DMS153 treated with DMSO at 0.1 percent for 48 hours (cell line): ENCODE measurements at regions not wholly inside any gene's neighbourhood (a gene's known extent, or its start where the extent isn't known, plus 50 kb on each side); places are given as distances from the start of the nearest gene placed in this dataset.
"Not testable (repeated sequence)": the region's sequence is repeated elsewhere in the genome, so short reads cannot be mapped to it uniquely, and the experiment has no call there.

Source experiments
- DNase-seq: peaks from one replicate; lab custom pipeline; 2025; ENCODE audit not compliant: unreplicated experiment; lab: John Stamatoyannopoulos, UW

DNA sequence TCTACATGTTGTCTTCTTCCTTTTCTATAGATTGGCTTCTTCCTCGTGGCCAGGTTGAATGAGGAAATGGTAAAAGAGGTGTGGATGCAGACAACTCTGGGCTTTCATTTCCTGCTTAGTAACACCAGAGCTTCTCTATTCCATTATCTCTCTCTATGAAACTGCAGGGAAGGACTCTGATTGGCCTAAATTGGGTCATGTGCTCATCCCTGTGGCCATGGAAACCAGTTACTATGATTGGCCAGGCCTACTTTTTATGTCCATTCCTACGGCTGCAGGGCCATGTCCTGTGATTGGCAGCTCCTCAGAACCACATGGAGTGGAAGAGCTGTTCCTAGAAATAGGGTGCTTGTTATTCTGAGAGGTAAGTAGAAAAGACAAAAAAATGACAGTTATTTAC lies 486.9 kb upstream of the ADAMTS9 start:
- no peak for DNase-seq

DNA sequence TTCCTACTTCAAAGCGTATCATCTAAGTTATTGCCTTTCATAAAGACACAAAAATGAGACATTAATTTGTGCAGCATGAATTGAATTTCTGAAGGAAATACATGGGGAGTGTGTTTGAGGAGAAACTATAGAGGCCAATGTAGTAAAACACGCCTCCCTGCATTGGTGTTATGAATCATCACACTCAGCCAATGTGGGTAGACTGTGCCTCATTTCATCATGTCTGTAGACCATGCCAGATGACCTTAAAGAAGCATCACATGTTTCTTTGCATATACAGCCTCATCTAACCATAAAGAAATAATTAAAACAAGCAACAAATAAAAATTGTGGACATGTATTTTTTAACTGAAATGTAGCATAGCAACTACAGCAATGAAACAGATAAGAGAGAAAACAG lies 486.0 kb upstream of the ADAMTS9 start:
- no peak for DNase-seq

DNA sequence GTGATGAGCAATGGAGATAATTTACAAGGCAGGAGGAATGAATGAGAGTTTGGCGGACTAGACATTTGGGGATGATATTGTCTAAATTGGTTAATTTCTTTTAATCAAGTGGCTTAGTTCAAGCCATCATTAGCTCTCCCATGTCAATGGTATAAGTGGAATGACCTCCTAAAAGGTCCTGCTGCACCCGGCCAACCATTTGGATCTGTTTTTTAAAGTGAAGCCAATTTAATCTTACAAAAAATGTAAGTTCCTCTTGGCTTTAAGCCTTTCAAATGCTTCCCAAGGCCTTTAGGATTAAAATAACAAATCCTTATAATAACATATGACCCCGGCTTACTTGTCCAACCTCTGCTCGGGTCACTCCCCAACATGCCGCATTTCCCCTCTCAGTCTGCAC lies 484.4 kb upstream of the ADAMTS9 start:
- no peak for DNase-seq

DNA sequence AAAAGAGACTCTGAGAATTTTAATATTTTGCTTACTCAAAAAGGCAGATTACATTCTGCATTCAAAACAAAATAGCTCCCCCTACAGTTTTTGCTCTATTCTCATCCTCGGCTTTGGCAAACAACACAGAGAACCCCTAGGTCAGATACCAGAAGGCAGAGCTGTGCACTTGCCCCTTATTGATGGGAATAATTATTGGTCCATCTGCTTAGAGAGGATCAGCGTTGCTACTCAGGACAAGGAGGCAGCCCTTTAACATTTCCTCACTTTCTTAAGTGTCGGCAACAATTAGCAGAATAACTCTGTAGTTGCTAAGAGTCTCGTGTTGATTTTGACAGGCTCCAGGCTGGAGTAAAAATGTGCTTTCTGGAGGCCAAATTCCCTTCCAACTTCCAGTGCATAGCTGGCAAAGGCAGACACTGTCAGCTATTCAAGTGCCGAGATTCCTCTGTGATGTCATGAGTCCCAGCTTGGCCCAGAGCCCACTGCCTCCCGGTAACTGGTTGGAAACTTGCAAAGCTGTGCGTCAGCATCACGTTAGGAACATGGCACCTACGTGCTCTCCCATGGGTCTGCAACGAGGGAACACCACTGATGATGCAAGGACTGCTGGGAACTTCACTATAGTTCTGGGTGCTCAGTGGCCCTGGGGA lies 482.7 kb upstream of the ADAMTS9 start:
- DNase-seq: no peak

DNA sequence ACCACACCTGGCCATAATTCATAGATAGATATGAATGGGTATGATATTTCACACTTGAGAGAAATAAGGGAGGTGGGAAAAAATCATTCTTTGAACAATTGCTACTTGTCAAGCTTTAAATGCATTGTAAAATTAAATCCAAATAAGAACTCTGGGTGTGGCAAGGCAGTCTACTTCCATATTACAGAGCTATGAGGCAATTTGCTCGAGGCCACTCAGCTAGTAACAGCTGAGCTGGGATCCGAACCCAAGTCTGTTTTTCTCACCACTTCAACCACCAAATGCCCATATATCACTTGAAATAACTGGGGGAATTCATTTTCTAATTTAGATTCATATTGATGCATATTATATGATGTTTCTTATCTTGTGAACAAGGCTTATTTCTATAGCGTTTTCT lies 482.2 kb upstream of the ADAMTS9 start:
- DNase-seq: no peak

DNA sequence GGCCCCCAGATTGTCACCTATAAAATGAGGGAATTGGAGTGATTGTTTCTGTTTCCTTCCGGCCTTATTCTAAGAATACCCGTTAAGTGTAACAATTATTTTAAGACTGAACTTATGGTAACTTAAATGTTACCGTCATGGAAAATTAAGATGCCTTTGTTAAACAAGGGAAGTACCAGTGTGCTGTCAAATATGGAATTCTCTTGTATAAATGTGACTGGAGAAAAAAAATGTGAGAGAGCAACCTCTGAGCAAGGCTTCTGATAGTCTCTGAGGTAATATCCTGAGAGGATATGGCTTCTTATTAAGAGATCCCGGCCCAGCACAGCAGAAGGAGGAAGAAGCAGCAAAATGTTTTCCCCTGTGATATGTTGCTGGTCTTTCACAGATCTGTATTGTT lies 480.7 kb upstream of the ADAMTS9 start:
- DNase-seq: no peak

DNA sequence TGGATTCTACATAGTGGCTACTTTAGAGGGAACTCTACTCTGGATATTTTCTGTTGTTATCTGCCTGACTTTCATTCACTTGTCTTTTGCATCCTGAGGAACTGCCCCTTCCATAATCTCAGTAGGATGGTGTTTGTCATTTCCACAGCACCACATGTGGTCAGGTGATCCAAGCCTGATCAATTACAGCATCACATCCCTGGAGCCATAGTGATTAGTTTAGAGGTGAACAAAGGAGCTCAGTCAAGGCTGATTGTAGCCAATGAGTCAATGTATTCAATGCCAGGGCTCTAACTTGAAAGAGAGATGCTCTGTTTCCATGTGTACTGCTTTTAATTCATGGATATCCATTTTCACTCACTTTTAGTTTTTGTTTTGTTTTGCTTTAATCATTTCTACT lies 478.7 kb upstream of the ADAMTS9 start:
- no peak for DNase-seq

DNA sequence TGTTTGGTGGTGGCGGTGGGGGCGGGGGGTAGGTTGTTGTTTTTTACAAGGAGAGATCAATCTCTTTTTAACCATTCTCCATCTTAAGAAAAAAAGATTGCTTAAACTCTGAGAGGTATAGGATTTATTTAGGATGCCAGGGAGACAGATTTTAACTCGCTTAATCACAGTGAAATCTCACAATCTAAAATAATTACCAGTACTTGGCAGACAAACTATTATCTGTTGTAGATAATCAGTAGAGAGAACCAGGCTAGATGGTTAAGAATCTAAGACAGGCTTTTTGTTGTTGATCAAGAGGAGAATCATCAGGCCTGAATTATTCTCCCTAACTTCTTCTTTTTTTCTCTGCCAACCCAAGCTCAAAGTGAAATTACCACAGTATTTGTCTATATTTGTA lies 470.2 kb upstream of the ADAMTS9 start:
- no peak for DNase-seq

DNA sequence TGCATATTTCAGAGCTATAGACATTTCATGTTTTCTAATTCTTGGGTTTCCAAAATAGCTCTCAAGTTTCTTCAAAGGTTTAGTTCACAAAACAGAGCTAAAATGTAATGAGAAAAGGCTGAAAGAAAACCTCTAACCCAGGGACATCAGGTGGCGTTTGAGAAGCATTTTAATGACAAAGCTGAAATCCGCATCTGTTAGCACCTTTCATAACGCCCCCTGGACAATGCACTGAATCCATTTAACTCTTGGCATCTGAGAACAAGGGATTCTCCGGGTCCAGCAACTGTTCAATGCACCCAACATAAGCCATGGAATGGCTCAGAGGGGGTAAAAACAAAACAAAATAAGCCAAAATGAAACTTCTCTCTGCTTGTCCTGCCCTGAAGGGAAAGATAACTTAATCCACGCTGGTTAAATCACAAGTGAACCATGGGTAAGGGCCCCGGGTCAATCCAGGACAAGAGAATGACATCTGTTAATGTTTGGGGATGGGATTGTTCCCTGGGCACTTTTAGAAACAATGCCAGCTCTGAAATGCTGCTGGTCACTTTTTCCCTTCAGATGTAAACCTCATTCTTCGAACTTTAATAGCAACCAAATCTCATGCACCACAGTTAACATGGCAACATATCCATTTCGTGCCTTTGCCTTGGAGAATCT lies 466.2 kb upstream of the ADAMTS9 start:
- no peak for DNase-seq

DNA sequence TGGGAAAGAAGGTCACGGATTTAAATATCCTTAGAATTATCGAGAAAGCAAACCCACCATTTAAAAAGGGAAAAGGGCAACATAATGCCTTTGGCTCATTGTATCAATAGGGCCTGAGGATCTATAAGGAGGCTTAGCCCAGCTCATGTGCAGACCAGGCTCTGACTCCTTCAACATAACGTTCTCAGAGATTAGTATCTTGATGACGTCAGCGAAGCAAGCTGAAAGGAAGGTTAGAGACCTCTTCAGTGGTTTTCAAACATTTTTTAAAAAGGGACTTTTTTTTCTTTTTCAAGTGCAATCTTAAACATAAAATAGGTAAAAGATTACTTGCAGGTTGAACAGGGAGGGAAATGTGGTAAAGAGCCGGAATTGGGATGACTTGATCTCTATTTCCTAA lies 463.9 kb upstream of the ADAMTS9 start:
- DNase-seq: no peak

DNA sequence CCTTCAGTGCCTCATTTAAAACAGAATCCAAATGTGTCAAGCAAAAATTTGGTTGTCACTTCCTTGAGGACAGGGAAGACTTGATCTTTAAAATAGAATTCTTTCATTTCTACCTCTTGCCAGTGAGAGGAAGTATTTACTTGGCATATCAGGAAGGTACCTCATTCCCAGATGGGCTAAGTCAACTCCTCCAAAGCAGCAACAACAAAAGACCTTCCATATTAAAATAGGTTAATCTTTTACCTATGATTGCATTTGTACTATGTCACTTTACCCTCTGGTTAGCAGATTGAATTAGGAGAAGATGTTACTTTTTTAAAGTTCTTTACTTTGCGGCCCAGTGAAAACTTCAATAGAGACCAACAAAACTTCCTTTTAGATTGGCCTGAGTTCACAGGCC lies 462.1 kb upstream of the ADAMTS9 start:
- DNase-seq: no peak

DNA sequence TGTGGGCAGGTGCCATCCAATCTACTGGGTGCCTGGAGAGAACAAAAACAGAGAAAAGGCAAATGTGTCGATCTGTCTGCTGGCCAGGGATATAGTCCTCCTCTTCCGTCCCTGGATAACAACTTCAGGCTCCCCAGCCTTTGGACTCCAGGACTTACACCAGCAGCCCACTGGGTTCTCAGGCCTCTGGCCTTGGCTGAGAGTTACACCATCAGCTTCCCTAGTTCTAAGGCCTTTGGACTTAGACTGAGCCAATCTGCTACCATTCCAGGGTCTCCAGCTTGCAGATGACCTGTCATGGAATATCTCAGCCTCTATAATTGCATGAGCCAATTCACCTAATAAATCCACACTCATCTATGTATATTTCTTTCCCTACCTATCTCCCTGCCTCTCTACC lies 460.9 kb upstream of the ADAMTS9 start:
- DNase-seq: no peak

DNA sequence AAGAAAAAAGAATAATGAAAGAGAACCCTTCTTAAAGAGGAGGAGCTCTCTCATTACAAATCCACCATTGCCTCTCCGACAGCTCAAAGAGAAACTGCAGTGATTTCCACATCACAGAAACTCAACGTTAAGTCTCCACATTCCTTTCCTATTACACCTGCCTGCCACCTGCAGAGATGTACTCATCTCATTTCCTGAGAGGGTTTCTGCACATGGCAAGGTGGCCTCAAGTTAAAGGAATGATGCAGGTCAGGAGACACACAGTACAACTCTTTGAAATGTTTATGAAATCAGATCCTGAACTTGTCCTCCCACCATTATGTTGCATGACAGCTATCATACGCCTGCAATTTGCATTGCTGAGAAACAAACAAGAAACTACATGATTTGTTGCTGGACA lies 458.4 kb upstream of the ADAMTS9 start:
- no peak for DNase-seq

DNA sequence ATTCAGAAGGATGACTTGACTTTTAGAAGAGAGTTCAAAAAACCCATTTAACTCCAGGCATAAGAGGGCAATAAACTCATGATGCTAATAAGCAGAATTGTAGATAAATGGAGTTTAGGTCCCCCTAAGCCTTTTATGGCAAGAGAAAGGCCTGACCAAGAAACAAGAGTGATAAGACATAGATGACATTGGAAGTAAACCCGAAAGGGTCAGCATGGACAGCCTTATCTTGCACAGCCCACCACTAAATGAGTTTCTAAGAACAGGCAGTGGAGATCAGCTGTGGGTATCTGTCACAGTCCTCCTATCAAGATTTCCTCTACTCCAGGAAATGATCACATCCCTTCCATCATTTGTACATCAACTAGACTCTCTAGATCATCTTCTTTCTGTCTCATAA lies 457.9 kb upstream of the ADAMTS9 start:
- DNase-seq: no peak

DNA sequence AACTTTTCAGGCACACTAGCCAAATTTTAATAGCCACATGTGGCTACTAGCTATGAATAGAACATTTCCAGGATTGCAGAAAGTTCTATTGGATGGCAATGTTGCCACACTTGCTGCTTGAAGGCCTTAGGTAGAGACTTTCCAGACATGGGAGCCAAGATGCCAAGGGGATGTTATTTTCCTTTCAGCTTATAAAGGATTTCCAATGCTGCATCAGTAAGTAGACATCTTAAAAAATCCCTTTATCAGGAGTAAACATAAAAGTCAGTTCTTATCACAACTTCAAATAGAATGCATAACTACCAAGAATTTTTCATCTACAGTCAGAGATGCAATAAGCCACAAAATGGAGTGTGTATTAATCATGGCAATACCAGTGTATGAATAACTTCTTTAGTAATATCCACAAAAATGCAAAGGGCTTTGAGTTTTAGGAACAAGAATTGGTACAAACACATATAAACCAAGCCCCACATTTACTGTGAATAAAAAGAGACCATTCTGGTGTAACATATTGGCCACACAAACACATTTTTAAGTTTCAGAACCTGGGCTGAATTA lies 457.1 kb upstream of the ADAMTS9 start:
- no peak for DNase-seq

DNA sequence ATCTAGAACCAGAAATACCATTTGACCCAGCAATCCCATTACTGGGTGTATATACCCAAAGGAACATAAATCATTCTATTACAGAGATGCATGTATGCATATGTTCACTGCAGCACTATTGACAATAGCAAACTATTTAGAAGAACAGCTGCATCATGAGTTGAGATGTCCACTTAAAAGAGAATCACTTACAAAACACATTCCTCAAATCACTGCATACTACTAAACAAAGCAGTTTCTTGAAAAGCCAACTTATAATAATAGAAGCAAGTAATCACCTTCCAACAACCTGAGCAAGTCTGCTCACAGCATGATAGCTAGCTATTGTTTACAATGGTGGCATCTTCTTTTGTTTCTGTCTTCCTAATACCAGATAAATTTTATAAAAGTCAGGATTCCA lies 454.7 kb upstream of the ADAMTS9 start:
- no peak for DNase-seq

DNA sequence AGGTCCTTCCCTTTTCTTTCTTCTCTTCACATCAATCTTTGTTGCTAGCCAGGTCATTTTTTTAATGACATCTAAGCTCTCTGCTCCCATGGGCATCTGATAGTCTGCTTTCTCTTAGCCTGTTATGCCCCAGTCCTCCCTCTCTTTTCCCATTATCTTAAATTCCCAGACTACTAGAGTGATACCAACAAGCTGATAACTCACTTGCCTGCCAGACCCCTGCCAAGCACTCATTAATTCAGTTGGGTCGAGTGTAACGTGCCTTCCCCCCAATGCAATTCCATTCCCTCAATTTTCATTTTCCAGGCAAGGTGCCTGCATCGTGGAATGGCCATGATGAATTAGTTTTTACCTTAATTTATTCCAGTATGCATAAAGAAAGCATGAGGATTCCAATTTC lies 450.8 kb upstream of the ADAMTS9 start:
- no peak for DNase-seq

DNA sequence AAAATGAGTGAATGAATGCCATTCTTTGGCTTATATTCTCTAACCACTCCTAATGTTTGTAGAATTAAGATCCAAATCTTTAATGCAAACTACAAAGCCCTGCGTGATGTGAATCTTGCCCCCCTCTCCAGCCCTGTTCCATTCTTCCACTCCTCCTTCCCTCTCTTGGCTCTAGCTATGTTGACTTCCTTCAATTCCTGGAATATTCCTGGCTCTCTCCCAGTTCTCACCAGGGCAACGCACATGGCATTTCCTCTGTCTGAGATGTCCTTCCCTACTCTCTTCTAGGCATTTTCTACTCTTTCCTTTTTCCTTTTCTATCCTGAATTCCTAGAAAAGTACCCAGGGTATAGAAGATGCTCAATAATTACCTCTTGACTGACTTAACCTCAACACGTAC lies 446.0 kb upstream of the ADAMTS9 start:
- DNase-seq: not testable (repeated sequence)

DNA sequence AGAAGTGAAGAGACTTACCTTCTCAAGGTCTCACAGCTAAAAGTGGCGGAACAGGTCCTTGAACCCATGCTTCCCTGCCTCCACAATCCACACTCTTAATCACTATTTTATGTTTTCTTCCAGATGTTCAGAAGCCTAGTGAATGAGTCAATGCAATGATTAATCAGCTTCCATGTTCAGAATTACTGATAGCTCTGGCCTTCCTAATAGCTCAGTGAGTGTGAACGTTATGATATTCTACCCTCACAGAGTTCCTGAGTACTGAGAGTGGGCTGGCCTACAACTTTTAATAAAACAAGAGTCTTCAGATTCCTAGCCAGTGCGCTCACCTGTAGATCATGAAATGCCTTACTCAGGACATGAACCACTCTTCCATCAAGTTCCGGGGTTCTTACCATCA lies 443.0 kb upstream of the ADAMTS9 start:
- DNase-seq: no peak

DNA sequence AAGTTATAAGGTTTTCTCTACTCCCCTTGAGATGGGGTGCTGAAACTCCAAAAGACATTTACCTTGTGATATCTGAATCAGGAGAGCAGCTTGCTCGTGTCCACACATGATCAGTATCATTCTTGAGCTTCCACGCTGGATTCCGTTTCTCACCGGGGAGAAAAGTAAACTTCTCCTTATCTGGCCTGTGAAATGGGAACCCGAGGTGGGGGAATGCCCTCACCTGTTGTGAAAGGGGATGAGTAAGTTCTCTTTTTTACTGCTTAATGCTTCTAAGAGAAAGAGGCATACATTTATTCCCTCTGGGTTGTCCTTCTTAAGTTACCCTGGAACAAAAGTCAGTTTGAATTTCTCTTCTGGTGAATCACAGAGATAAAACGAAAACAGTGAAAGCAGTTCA lies 440.5 kb upstream of the ADAMTS9 start:
- no peak for DNase-seq

DNA sequence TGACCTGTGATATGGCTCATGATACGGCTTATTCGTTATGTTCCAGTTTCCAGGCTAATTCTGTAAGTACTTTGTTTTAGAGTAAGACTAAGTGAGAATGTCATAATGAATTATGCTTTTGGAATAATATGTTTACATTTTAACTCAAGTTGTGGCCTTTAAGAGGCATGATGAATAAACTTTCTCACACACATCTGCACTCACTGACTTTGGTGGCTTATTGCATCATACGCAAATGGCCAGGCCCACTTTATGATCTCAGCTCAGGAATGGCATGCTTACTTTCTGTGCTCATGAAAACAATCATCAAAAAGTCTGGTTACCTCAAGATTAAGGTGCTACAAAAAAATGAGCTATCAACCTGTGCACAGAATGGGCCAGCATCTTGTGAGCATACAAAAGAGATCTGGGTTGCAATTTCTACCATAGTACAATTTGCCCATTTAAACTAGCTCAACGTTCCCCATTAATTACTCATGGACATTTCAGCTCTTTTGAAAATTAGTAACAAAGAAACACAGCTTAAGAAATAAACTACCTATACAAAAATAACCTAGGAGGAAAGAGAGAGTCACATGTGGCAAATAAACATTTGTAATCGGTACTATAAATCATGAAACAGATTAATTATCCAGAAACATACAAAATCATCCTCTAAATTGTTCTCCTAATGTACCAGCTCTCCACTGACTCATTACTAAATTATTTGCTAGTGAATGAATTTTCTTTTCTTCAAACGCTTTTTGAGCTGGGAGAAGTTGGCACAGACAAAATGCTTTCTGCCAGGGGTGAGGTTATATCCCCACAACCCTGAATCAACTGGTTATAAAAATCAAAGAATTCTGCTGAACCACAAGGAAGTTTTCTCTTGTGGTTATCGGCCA lies 439.0 kb upstream of the ADAMTS9 start:
- no peak for DNase-seq

DNA sequence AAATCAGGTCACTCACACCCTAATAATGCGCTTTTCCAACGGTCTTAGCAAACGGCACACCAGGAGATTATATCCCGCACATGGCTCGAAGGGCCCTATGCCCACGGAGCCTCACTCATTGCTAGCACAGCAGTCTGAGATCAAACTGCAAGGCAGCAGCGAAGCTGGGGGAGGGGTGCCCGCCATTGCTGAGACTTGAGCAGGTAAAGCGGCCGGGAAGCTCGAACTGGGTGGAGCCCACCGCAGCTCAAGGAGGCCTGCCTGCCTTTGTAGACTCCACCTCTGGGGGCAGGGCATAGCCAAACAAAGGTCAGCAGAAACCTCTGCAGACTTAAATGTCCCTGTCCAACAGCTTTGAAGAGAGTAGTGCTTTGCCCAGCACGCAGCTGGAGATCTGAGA lies 432.4 kb upstream of the ADAMTS9 start:
- not testable (repeated sequence) for DNase-seq
